ENCODE measurements at regions not wholly inside any gene's neighbourhood (a gene's known extent, or its start where the extent isn't known, plus 50 kb on each side); places are given as distances from the start of the nearest gene placed in this dataset.

DNA sequence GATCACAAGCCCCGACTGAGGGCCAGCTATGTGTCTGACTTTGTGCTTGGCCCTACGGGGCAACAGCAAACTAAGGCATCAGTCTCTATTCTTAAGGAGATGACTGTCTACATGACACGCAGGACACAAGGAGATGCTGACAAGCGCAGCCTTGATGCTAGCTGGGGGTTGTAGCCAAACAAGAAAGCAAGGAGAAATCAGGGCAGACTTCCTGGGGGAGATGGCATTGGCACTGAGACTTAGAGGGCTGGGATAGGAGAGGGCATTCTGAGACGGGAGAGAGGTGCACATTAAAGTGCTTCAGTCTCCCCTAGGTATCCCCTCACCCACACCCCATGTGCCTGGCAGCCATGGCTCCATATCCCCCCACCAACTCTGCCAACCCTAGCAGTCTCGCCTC, 210.8 kb upstream of the POU3F1 start:
- TF ChIP-seq ARNTL (CRISPR knock-in tag; IDR thresholded peaks at IDR 0.05; ENCODE audit: borderline replicate concordance, low read depth) (no peak), ZNF565 (CRISPR knock-in tag; conservative IDR thresholded peaks at IDR 0.05; ENCODE audit: low read depth) (no peak), ZNF8 (CRISPR knock-in tag; IDR thresholded peaks at IDR 0.05) (no peak), ZNF70 (CRISPR knock-in tag; IDR thresholded peaks at IDR 0.05) (no peak), ZFP3 (CRISPR knock-in tag; IDR thresholded peaks at IDR 0.05) (no peak), CSDC2 (CRISPR knock-in tag; IDR thresholded peaks at IDR 0.05) (no peak), ESRRG (CRISPR knock-in tag; IDR thresholded peaks at IDR 0.05) (no peak), TCF4 (CRISPR knock-in tag; IDR thresholded peaks at IDR 0.05; ENCODE audit: borderline replicate concordance) (no peak), ZFP30 (CRISPR knock-in tag; IDR thresholded peaks at IDR 0.05) (no peak), RARB (CRISPR knock-in tag; IDR thresholded peaks at IDR 0.05) (no peak), TOX (CRISPR knock-in tag; IDR thresholded peaks at IDR 0.05; ENCODE audit: borderline replicate concordance) (no peak), GLIS3 (CRISPR knock-in tag; IDR thresholded peaks at IDR 0.05) (no peak), ZC3H10 (CRISPR knock-in tag; IDR thresholded peaks at IDR 0.05) (no peak), ISL1 (CRISPR knock-in tag; IDR thresholded peaks at IDR 0.05) (no peak), BACH2 (CRISPR knock-in tag; IDR thresholded peaks at IDR 0.05; ENCODE audit: borderline replicate concordance) (no peak)
- TF ChIP-seq, protein P1, sequence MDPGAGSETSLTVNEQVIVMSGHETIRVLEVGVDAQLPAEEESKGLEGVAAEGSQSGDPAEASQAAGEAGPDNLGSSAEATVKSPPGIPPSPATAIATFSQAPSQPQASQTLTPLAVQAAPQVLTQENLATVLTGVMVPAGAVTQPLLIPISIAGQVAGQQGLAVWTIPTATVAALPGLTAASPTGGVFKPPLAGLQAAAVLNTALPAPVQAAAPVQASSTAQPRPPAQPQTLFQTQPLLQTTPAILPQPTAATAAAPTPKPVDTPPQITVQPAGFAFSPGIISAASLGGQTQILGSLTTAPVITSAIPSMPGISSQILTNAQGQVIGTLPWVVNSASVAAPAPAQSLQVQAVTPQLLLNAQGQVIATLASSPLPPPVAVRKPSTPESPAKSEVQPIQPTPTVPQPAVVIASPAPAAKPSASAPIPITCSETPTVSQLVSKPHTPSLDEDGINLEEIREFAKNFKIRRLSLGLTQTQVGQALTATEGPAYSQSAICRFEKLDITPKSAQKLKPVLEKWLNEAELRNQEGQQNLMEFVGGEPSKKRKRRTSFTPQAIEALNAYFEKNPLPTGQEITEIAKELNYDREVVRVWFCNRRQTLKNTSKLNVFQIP (CRISPR knock-in tag; IDR thresholded peaks at IDR 0.05; ENCODE audit: borderline replicate concordance, low read depth) = no peak
- TF ChIP-seq, protein P2, sequence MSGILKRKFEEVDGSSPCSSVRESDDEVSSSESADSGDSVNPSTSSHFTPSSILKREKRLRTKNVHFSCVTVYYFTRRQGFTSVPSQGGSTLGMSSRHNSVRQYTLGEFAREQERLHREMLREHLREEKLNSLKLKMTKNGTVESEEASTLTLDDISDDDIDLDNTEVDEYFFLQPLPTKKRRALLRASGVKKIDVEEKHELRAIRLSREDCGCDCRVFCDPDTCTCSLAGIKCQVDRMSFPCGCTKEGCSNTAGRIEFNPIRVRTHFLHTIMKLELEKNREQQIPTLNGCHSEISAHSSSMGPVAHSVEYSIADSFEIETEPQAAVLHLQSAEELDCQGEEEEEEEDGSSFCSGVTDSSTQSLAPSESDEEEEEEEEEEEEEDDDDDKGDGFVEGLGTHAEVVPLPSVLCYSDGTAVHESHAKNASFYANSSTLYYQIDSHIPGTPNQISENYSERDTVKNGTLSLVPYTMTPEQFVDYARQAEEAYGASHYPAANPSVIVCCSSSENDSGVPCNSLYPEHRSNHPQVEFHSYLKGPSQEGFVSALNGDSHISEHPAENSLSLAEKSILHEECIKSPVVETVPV (CRISPR knock-in tag; IDR thresholded peaks at IDR 0.05) = no peak
- TF ChIP-seq, protein P3, sequence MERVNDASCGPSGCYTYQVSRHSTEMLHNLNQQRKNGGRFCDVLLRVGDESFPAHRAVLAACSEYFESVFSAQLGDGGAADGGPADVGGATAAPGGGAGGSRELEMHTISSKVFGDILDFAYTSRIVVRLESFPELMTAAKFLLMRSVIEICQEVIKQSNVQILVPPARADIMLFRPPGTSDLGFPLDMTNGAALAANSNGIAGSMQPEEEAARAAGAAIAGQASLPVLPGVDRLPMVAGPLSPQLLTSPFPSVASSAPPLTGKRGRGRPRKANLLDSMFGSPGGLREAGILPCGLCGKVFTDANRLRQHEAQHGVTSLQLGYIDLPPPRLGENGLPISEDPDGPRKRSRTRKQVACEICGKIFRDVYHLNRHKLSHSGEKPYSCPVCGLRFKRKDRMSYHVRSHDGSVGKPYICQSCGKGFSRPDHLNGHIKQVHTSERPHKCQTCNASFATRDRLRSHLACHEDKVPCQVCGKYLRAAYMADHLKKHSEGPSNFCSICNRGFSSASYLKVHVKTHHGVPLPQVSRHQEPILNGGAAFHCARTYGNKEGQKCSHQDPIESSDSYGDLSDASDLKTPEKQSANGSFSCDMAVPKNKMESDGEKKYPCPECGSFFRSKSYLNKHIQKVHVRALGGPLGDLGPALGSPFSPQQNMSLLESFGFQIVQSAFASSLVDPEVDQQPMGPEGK (CRISPR knock-in tag; IDR thresholded peaks at IDR 0.05; ENCODE audit: borderline replicate concordance) = no peak
- no peak for ATAC-seq

DNA sequence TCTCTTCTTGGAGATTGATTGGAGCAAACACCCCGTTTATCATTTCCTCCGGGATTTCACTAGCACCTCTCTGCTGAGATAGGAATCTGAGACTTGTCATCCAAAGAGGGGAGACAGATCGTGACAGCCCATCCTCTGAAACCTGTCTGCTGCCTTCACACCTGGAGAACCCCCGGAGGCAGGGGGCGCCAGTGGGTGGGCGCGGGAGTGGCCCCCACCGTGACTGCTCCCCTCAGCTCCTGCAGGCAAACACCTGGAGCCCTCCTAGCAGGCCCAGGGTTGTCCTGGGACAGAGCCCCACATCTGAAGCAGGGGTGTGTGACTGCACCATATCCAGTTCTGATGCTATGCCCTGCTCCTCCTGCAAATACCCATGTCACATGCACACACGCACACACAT, 209.5 kb upstream of the POU3F1 start:
- TF ChIP-seq RARB (CRISPR knock-in tag; IDR thresholded peaks at IDR 0.05) (no peak), PPARA (CRISPR knock-in tag; IDR thresholded peaks at IDR 0.05; ENCODE audit: borderline replicate concordance) (no peak), CSDC2 (CRISPR knock-in tag; IDR thresholded peaks at IDR 0.05) (no peak), OSR1 (CRISPR knock-in tag; IDR thresholded peaks at IDR 0.05) (no peak), TOX (CRISPR knock-in tag; IDR thresholded peaks at IDR 0.05; ENCODE audit: borderline replicate concordance) (no peak), ZNF565 (CRISPR knock-in tag; conservative IDR thresholded peaks at IDR 0.05; ENCODE audit: low read depth) (no peak), TCF4 (CRISPR knock-in tag; IDR thresholded peaks at IDR 0.05; ENCODE audit: borderline replicate concordance) (no peak), ZNF8 (CRISPR knock-in tag; IDR thresholded peaks at IDR 0.05) (no peak), ZC3H10 (CRISPR knock-in tag; IDR thresholded peaks at IDR 0.05) (no peak), GLIS3 (CRISPR knock-in tag; IDR thresholded peaks at IDR 0.05) (no peak), ZFP30 (CRISPR knock-in tag; IDR thresholded peaks at IDR 0.05) (no peak), ESRRG (CRISPR knock-in tag; IDR thresholded peaks at IDR 0.05) (no peak), ARNTL (CRISPR knock-in tag; IDR thresholded peaks at IDR 0.05; ENCODE audit: borderline replicate concordance, low read depth) (no peak), ZNF70 (CRISPR knock-in tag; IDR thresholded peaks at IDR 0.05) (no peak), ISL1 (CRISPR knock-in tag; IDR thresholded peaks at IDR 0.05) (no peak)
- TF ChIP-seq, protein P2 (CRISPR knock-in tag; IDR thresholded peaks at IDR 0.05) = no peak
- TF ChIP-seq, protein P4, sequence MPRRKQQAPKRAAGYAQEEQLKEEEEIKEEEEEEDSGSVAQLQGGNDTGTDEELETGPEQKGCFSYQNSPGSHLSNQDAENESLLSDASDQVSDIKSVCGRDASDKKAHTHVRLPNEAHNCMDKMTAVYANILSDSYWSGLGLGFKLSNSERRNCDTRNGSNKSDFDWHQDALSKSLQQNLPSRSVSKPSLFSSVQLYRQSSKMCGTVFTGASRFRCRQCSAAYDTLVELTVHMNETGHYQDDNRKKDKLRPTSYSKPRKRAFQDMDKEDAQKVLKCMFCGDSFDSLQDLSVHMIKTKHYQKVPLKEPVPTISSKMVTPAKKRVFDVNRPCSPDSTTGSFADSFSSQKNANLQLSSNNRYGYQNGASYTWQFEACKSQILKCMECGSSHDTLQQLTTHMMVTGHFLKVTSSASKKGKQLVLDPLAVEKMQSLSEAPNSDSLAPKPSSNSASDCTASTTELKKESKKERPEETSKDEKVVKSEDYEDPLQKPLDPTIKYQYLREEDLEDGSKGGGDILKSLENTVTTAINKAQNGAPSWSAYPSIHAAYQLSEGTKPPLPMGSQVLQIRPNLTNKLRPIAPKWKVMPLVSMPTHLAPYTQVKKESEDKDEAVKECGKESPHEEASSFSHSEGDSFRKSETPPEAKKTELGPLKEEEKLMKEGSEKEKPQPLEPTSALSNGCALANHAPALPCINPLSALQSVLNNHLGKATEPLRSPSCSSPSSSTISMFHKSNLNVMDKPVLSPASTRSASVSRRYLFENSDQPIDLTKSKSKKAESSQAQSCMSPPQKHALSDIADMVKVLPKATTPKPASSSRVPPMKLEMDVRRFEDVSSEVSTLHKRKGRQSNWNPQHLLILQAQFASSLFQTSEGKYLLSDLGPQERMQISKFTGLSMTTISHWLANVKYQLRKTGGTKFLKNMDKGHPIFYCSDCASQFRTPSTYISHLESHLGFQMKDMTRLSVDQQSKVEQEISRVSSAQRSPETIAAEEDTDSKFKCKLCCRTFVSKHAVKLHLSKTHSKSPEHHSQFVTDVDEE (CRISPR knock-in tag; IDR thresholded peaks at IDR 0.05) = no peak
- TF ChIP-seq, protein P5, sequence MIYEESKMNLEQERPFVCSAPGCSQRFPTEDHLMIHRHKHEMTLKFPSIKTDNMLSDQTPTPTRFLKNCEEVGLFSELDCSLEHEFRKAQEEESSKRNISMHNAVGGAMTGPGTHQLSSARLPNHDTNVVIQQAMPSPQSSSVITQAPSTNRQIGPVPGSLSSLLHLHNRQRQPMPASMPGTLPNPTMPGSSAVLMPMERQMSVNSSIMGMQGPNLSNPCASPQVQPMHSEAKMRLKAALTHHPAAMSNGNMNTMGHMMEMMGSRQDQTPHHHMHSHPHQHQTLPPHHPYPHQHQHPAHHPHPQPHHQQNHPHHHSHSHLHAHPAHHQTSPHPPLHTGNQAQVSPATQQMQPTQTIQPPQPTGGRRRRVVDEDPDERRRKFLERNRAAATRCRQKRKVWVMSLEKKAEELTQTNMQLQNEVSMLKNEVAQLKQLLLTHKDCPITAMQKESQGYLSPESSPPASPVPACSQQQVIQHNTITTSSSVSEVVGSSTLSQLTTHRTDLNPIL (CRISPR knock-in tag; IDR thresholded peaks at IDR 0.05; ENCODE audit: low read depth) = no peak
- TF ChIP-seq, protein P1 (CRISPR knock-in tag; IDR thresholded peaks at IDR 0.05; ENCODE audit: borderline replicate concordance, low read depth) = no peak
- TF ChIP-seq, protein P3 (CRISPR knock-in tag; IDR thresholded peaks at IDR 0.05; ENCODE audit: borderline replicate concordance) = no peak
- no peak for ATAC-seq

Data from SK-N-SH treated with all-trans-retinoic acid at 6 μM for 48 hours (cell line).